ENCODE measurements at regions not wholly inside any gene's neighbourhood (a gene's known extent, or its start where the extent isn't known, plus 50 kb on each side); places are given as distances from the start of the nearest gene placed in this dataset.

GRCh38 chr6:135608031-135608430, 110.5 kb upstream of the AHI1 start:
- TF ChIP-seq CTCF (tag by site-specific recombination; IDR thresholded peaks at IDR 0.05), result no peak
- TF ChIP-seq ZNF274 (IDR thresholded peaks at IDR 0.05; ENCODE audit: low read length), result no peak
- no peak for TF ChIP-seq ZNF274 (tag by site-specific recombination; IDR thresholded peaks at IDR 0.05; ENCODE audit: borderline replicate concordance)
- no peak for TF ChIP-seq ZNF341 (tag by site-specific recombination; IDR thresholded peaks at IDR 0.05; ENCODE audit: low read depth)
- TF ChIP-seq ZNF76 (tag by site-specific recombination; IDR thresholded peaks at IDR 0.05; ENCODE audit: borderline replicate concordance, low read depth), result no peak
- TF ChIP-seq ZNF488 (tag by site-specific recombination; IDR thresholded peaks at IDR 0.05), result no peak
- TF ChIP-seq BCL11A (tag by site-specific recombination; IDR thresholded peaks at IDR 0.05; ENCODE audit: low read depth), result no peak

Data from HEK293 (cell line).